Astrocyte (in vitro differentiated cells and primary cell): ENCODE measurements at regions not wholly inside any gene's neighbourhood (a gene's known extent, or its start where the extent isn't known, plus 50 kb on each side); places are given as distances from the start of the nearest gene placed in this dataset.
A peak's percentile ranks its signal among the peaks of the same experiment; 100 is the strongest.

Experiments used
- DNase-seq: peaks from one replicate; pipeline ENCODE4 v3.0.0-alpha.2; 2010; ENCODE audit warnings: low read depth
- FAIRE-seq: peaks from 2 replicates; lab custom pipeline; 2011; peaks lifted over from hg19 to GRCh38; lab: Jason Lieb, UNC
- H2AFZ ChIP-seq: 2 replicates; pipeline ENCODE4 v1.6.0; 2012; ENCODE audit warnings: low read depth, low read length, inconsistent platforms
- H3K27ac ChIP-seq: 2 replicates; pipeline ENCODE4 v1.5.1; 2011; ENCODE audit warnings: low read depth, low read length, inconsistent platforms
- H3K27me3 ChIP-seq: 2 replicates; pipeline ENCODE4 v1.6.0; 2011; ENCODE audit warnings: low read length, inconsistent platforms; ENCODE audit not compliant: insufficient read depth
- H3K36me3 ChIP-seq: 2 replicates; pipeline ENCODE4 v1.5.1; 2011; ENCODE audit warnings: low read length, inconsistent platforms; ENCODE audit not compliant: insufficient read depth
- H3K4me1 ChIP-seq: 2 replicates; pipeline ENCODE4 v1.5.1; 2011; ENCODE audit warnings: low read length, inconsistent platforms; ENCODE audit not compliant: insufficient read depth
- H3K4me2 ChIP-seq: 2 replicates; pipeline ENCODE4 v1.6.0; 2012; ENCODE audit warnings: low read length, inconsistent platforms
- H3K4me3 ChIP-seq: 2 replicates; pipeline ENCODE4 v1.5.1; 2011; ENCODE audit warnings: low read depth, mild to moderate bottlenecking, low read length, inconsistent platforms; ENCODE audit not compliant: insufficient read depth
- H3K79me2 ChIP-seq: 2 replicates; pipeline ENCODE4 v1.6.0; 2012; ENCODE audit warnings: mild to moderate bottlenecking, low read length, inconsistent platforms; ENCODE audit not compliant: insufficient read depth
- H3K9ac ChIP-seq: 2 replicates; pipeline ENCODE4 v1.6.0; 2012; ENCODE audit warnings: mild to moderate bottlenecking, low read length, inconsistent platforms
- H3K9me3 ChIP-seq: 2 replicates; pipeline ENCODE4 v1.5.1; 2012; ENCODE audit warnings: low read depth, mild to moderate bottlenecking, low read length, inconsistent platforms; ENCODE audit not compliant: insufficient read depth
- H4K20me1 ChIP-seq: 2 replicates; pipeline ENCODE4 v1.6.0; 2012; ENCODE audit warnings: low read length, inconsistent platforms; ENCODE audit not compliant: insufficient read depth
- H3K27ac Mint-ChIP-seq: one replicate; pipeline ENCODE4 v1.8.0; 2021; ENCODE audit warnings: mild to moderate bottlenecking, mixed read lengths; ENCODE audit not compliant: unreplicated experiment
- H3K27me3 Mint-ChIP-seq: one replicate; pipeline ENCODE4 v1.8.0; 2021; ENCODE audit warnings: low read depth, mixed read lengths; ENCODE audit not compliant: unreplicated experiment
- H3K36me3 Mint-ChIP-seq: one replicate; pipeline ENCODE4 v1.8.0; 2021; ENCODE audit warnings: low read depth, mixed read lengths; ENCODE audit not compliant: unreplicated experiment
- H3K4me1 Mint-ChIP-seq: one replicate; pipeline ENCODE4 v1.8.0; 2021; ENCODE audit warnings: low read depth, mixed read lengths; ENCODE audit not compliant: unreplicated experiment
- H3K4me3 Mint-ChIP-seq: one replicate; pipeline ENCODE4 v1.8.0; 2021; ENCODE audit warnings: mild to moderate bottlenecking, moderate library complexity, mixed read lengths; ENCODE audit not compliant: unreplicated experiment
- H3K9me3 Mint-ChIP-seq: one replicate; pipeline ENCODE4 v1.8.0; 2021; ENCODE audit warnings: mild to moderate bottlenecking, mixed read lengths; ENCODE audit not compliant: unreplicated experiment
- EZH2 ChIP-seq: IDR thresholded peaks from 2 replicates; pipeline ENCODE4 v1.6.1; 2012; ENCODE audit warnings: mild to moderate bottlenecking, low read length, inconsistent platforms; ENCODE audit not compliant: insufficient read depth
- TF ChIP-seq, protein P1 (sequence below): IDR thresholded peaks from 2 replicates; pipeline ENCODE4 v1.5.1; 2011; ENCODE audit warnings: low read depth, mild to moderate bottlenecking, inconsistent platforms, low read length, moderate library complexity; ENCODE audit not compliant: insufficient read depth

DNA sequence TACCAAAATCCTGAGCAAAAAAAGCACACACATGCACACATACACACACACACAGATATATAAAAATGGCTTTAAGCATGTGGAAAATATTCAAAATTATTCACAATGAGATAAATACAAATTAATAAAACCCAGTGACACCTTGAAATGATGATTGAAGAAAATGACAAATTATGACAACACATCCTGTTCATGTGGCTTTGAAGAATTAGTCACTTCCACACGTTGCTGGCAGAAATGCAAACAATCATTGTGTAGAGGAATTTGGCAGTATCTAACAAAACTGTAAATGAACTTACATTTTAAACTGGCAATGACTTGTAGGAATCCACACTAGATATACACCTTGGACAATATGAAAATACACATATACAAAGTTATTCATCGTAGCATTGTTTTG, 95.8 kb upstream of the RGPD4 start:
- TF ChIP-seq, protein P1, sequence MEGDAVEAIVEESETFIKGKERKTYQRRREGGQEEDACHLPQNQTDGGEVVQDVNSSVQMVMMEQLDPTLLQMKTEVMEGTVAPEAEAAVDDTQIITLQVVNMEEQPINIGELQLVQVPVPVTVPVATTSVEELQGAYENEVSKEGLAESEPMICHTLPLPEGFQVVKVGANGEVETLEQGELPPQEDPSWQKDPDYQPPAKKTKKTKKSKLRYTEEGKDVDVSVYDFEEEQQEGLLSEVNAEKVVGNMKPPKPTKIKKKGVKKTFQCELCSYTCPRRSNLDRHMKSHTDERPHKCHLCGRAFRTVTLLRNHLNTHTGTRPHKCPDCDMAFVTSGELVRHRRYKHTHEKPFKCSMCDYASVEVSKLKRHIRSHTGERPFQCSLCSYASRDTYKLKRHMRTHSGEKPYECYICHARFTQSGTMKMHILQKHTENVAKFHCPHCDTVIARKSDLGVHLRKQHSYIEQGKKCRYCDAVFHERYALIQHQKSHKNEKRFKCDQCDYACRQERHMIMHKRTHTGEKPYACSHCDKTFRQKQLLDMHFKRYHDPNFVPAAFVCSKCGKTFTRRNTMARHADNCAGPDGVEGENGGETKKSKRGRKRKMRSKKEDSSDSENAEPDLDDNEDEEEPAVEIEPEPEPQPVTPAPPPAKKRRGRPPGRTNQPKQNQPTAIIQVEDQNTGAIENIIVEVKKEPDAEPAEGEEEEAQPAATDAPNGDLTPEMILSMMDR: no peak
- TF ChIP-seq EZH2: no peak
- no peaks in the 10 kb centered on the region for H3K36me3 Mint-ChIP-seq
- no peak for FAIRE-seq

DNA sequence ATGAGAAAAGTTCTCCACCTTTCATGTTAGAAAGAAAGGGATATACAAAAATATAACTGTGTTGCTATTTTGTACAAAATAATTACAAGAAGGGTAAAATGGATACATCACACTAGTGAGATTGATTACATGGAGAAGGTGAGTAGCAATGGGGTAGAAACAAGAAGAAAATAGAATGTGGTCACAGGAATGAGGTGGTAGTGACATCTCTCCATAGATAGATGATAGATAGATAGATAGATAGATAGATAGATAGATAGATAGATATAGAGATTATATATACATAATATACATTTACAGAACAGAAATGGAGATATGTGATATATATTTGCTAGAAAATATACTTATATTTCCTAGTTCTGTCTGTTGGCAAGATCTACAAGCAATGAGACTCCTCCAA, 95.3 kb upstream of the RGPD4 start:
- H3K4me2 ChIP-seq: no peak overlapping the region
- no peak overlapping the region for H3K9ac ChIP-seq
- no peaks in the 10 kb centered on the region for H3K4me1 ChIP-seq
- no peak overlapping the region for H2AFZ ChIP-seq
- no peak overlapping the region for H3K4me3 ChIP-seq
- DNase-seq (no peak), FAIRE-seq (no peak)
- H4K20me1 ChIP-seq: no peaks in the 10 kb centered on the region
- no peaks in the 10 kb centered on the region for H3K9me3 ChIP-seq
- H3K27me3 Mint-ChIP-seq: no peaks in the 10 kb centered on the region
- peaks cover 5% of the 10 kb centered on the region for H3K4me1 Mint-ChIP-seq
- H3K79me2 ChIP-seq: no peaks in the 10 kb centered on the region
- H3K36me3 Mint-ChIP-seq: no peaks in the 10 kb centered on the region
- no peaks in the 10 kb centered on the region for H3K27me3 ChIP-seq
- no peak overlapping the region for H3K4me3 Mint-ChIP-seq
- H3K9me3 Mint-ChIP-seq: no peaks in the 10 kb centered on the region
- H3K36me3 ChIP-seq: no peaks in the 10 kb centered on the region
- no peak overlapping the region for H3K27ac ChIP-seq
- H3K27ac Mint-ChIP-seq: no peak overlapping the region
- TF ChIP-seq, protein P1: no peak
- no peak for TF ChIP-seq EZH2

More for the DNA sequence above, 95.8 kb upstream of the RGPD4 start:
- no peaks in the 10 kb centered on the region for H3K4me1 ChIP-seq
- no peaks in the 10 kb centered on the region for H3K27me3 ChIP-seq
- no peak overlapping the region for H3K27ac ChIP-seq
- H3K27me3 Mint-ChIP-seq: no peaks in the 10 kb centered on the region
- no peaks in the 10 kb centered on the region for H3K79me2 ChIP-seq
- H4K20me1 ChIP-seq: no peaks in the 10 kb centered on the region
- H3K9me3 ChIP-seq: no peaks in the 10 kb centered on the region
- no peak overlapping the region for H3K4me2 ChIP-seq
- no peaks in the 10 kb centered on the region for H3K9me3 Mint-ChIP-seq
- H3K36me3 ChIP-seq: no peaks in the 10 kb centered on the region
- H3K9ac ChIP-seq: no peak overlapping the region
- H3K4me3 Mint-ChIP-seq: no peak overlapping the region
- peaks cover 5% of the 10 kb centered on the region for H3K4me1 Mint-ChIP-seq
- H2AFZ ChIP-seq: no peak overlapping the region
- H3K4me3 ChIP-seq: no peak overlapping the region
- no peak overlapping the region for H3K27ac Mint-ChIP-seq
- DNase-seq: peak; percentile 6

DNA sequence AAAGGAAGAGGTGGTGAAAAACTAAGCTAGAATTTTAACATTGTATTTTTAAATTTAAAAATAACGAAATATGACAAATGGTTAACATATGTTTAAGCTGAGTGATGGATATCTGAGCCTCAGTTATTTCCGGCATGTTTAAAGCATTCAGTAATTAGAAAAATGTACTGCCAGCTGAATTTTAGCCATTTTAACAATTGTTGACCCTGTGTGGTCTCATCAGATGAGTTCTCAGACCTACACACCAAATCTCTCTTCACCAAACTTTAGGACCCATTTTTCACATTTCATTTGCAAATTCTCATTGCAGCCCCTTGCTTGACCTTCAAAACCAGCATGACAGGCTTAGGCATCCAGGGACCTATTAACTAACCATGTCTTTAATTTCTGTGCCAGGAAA, 91.5 kb upstream of the RGPD4 start:
- H3K27ac Mint-ChIP-seq: no peak overlapping the region
- no peaks in the 10 kb centered on the region for H4K20me1 ChIP-seq
- TF ChIP-seq, protein P1: no peak
- no peak for TF ChIP-seq EZH2
- no peak overlapping the region for H3K4me2 ChIP-seq
- FAIRE-seq (no peak), DNase-seq (no peak)
- no peaks in the 10 kb centered on the region for H3K36me3 ChIP-seq
- no peaks in the 10 kb centered on the region for H3K79me2 ChIP-seq
- H3K27me3 ChIP-seq: no peaks in the 10 kb centered on the region
- no peaks in the 10 kb centered on the region for H3K9me3 ChIP-seq
- peaks cover 5% of the 10 kb centered on the region for H3K4me1 Mint-ChIP-seq
- no peaks in the 10 kb centered on the region for H3K36me3 Mint-ChIP-seq
- H3K4me3 Mint-ChIP-seq: no peak overlapping the region
- H3K4me1 ChIP-seq: no peaks in the 10 kb centered on the region
- no peak overlapping the region for H2AFZ ChIP-seq
- H3K27me3 Mint-ChIP-seq: no peaks in the 10 kb centered on the region
- no peak overlapping the region for H3K4me3 ChIP-seq
- H3K9me3 Mint-ChIP-seq: no peaks in the 10 kb centered on the region
- no peak overlapping the region for H3K9ac ChIP-seq
- no peak overlapping the region for H3K27ac ChIP-seq
